ENCODE measurements at regions not wholly inside any gene's neighbourhood (a gene's known extent, or its start where the extent isn't known, plus 50 kb on each side); places are given as distances from the start of the nearest gene placed in this dataset.

GRCh38 chr17:77894126-77894956 lies 64.2 kb upstream of the TNRC6C start:
- no peak for DNase-seq (ENCODE audit: low spot score)
- no peaks in the 10 kb centered on the region for H3K36me3 Mint-ChIP-seq (ENCODE audit: low read depth, unreplicated experiment)
- no peak for TF ChIP-seq CTCF (IDR thresholded peaks at IDR 0.05; ENCODE audit: unreplicated experiment)
- no peaks in the 10 kb centered on the region for H3K4me1 Mint-ChIP-seq (ENCODE audit: unreplicated experiment)
- H3K27me3 Mint-ChIP-seq (ENCODE audit: unreplicated experiment) = peaks cover 2% of the 10 kb centered on the region
- H3K27ac Mint-ChIP-seq (ENCODE audit: unreplicated experiment) = no peak overlapping the region
- no peak overlapping the region for H3K4me3 Mint-ChIP-seq (ENCODE audit: unreplicated experiment)
- no peaks in the 10 kb centered on the region for H3K9me3 Mint-ChIP-seq (ENCODE audit: unreplicated experiment)

GRCh38 chr17:77897741-77898301 lies 60.7 kb upstream of the TNRC6C start:
- Mint-ChIP-seq H3K36me3 (ENCODE audit: low read depth, unreplicated experiment) (no peaks in the 10 kb centered on the region), H3K27me3 (ENCODE audit: unreplicated experiment) (peaks cover 2% of the 10 kb centered on the region), H3K9me3 (ENCODE audit: unreplicated experiment) (no peaks in the 10 kb centered on the region), H3K27ac (ENCODE audit: unreplicated experiment) (no peak overlapping the region), H3K4me1 (ENCODE audit: unreplicated experiment) (no peaks in the 10 kb centered on the region), H3K4me3 (ENCODE audit: unreplicated experiment) (no peak overlapping the region)
- no peak for DNase-seq (ENCODE audit: low spot score)
- TF ChIP-seq CTCF (IDR thresholded peaks at IDR 0.05; ENCODE audit: unreplicated experiment) = no peak

- Mint-ChIP-seq H3K36me3 (ENCODE audit: low read depth, unreplicated experiment) (no peaks in the 10 kb centered on the region), H3K4me1 (ENCODE audit: unreplicated experiment) (no peaks in the 10 kb centered on the region), H3K4me3 (ENCODE audit: unreplicated experiment) (no peak overlapping the region), H3K27ac (ENCODE audit: unreplicated experiment) (no peak overlapping the region), H3K27me3 (ENCODE audit: unreplicated experiment) (peaks cover 2% of the 10 kb centered on the region), H3K9me3 (ENCODE audit: unreplicated experiment) (no peaks in the 10 kb centered on the region)
- DNase-seq (ENCODE audit: low spot score) = no peak
- no peak for TF ChIP-seq CTCF (IDR thresholded peaks at IDR 0.05; ENCODE audit: unreplicated experiment)
Measured at GRCh38 chr17:77898521-77899434, 59.7 kb upstream of the TNRC6C start.

- H3K4me1 Mint-ChIP-seq (ENCODE audit: unreplicated experiment) = no peaks in the 10 kb centered on the region
- H3K36me3 Mint-ChIP-seq (ENCODE audit: low read depth, unreplicated experiment) = no peaks in the 10 kb centered on the region
- H3K9me3 Mint-ChIP-seq (ENCODE audit: unreplicated experiment) = no peaks in the 10 kb centered on the region
- no peak for DNase-seq (ENCODE audit: low spot score)
- no peak overlapping the region for H3K4me3 Mint-ChIP-seq (ENCODE audit: unreplicated experiment)
- TF ChIP-seq CTCF (IDR thresholded peaks at IDR 0.05; ENCODE audit: unreplicated experiment) = no peak
- H3K27ac Mint-ChIP-seq (ENCODE audit: unreplicated experiment) = no peak overlapping the region
- peaks cover 2% of the 10 kb centered on the region for H3K27me3 Mint-ChIP-seq (ENCODE audit: unreplicated experiment)
Measured at GRCh38 chr17:77899498-77899897, 59.0 kb upstream of the TNRC6C start.
